ENCODE measurements at regions not wholly inside any gene's neighbourhood (a gene's known extent, or its start where the extent isn't known, plus 50 kb on each side); places are given as distances from the start of the nearest gene placed in this dataset.

DNA sequence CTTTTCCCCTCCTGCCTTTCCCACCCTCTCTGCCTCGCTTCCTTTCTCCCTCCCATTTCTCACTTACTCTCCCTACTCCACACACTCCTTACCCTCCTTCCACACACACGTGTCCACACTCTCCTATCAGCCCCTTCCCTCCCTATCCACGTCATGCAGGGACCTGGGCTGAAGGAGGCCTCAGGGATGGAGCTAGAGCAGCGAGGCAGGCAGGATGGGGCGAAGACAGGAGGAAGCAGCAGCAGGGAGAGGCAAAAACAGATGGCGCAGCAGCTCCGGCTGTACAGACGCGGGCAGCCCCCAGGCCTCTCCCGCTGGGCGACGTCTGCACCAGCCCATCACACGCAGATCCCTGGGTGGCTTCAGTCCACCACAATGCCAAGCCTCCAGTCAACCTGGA lies 97.9 kb downstream of the SPATA19 start:
- Histone ChIP-seq H3K9me3 (no peaks in the 10 kb centered on the region), H3K4me3 (no peak overlapping the region), H3K4me1 (no peaks in the 10 kb centered on the region), H3K27ac (no peak overlapping the region), H3K27me3 (ENCODE audit: insufficient read depth in 3 of 3, low read length in 2 of 3) (peaks cover 0 to 2% (median 0%) of the 10 kb centered on the region in 3 donors), H3K36me3 (ENCODE audit: insufficient read depth in 1 of 2, low read depth in 1 of 2) (no peaks in the 10 kb centered on the region)
- no peak for DNase-seq
- ATAC-seq: no peak
- TF ChIP-seq, protein P1, sequence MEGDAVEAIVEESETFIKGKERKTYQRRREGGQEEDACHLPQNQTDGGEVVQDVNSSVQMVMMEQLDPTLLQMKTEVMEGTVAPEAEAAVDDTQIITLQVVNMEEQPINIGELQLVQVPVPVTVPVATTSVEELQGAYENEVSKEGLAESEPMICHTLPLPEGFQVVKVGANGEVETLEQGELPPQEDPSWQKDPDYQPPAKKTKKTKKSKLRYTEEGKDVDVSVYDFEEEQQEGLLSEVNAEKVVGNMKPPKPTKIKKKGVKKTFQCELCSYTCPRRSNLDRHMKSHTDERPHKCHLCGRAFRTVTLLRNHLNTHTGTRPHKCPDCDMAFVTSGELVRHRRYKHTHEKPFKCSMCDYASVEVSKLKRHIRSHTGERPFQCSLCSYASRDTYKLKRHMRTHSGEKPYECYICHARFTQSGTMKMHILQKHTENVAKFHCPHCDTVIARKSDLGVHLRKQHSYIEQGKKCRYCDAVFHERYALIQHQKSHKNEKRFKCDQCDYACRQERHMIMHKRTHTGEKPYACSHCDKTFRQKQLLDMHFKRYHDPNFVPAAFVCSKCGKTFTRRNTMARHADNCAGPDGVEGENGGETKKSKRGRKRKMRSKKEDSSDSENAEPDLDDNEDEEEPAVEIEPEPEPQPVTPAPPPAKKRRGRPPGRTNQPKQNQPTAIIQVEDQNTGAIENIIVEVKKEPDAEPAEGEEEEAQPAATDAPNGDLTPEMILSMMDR (IDR thresholded peaks at IDR 0.05): no peak
- WGBS, 3 donors: 71 to 80% (median 80%) methylated on average over 13 of the region's 13 CpGs
- intact Hi-C loops (cut with DNase I): no loop called here

DNA sequence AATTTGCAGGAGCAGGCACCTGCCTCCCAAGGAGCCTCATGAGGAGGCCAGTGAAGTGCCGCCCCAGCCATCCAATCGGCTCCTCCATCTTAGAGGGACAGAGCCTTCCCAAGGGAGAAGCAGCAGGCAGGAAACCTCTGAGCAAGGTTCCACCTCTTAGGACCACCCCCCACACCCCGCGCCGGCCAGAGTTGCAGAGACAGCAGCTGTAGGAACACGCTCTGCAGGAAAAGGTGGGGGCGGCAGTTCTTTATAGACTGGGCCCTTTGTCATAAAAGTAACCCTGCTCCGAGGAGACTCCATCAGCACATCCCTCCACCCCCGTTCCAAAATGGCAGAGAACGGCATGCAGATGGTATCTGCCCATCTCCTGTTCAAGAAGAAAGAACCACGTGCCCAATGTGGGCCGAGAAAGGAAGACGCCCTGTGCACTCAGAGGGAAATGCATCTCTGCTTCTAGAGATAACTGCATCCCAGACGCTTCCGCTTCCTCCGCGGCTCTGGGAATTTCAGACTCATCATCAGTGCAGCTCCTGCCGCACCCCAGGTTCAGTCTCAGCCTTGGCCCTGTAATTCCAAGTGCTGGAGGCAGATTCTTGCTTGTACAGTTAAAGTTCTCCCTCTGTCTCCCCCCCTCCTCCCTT lies 98.5 kb downstream of the SPATA19 start:
- ATAC-seq (no peak), DNase-seq (no peak)
- TF ChIP-seq, protein P1 (IDR thresholded peaks at IDR 0.05): no peak
- Histone ChIP-seq H3K27me3 (ENCODE audit: insufficient read depth in 3 of 3, low read length in 2 of 3) (peaks cover 0 to 2% (median 0%) of the 10 kb centered on the region in 3 donors), H3K4me1 (no peaks in the 10 kb centered on the region), H3K36me3 (ENCODE audit: insufficient read depth in 1 of 2, low read depth in 1 of 2) (no peaks in the 10 kb centered on the region), H3K9me3 (no peaks in the 10 kb centered on the region), H3K4me3 (no peak overlapping the region), H3K27ac (no peak overlapping the region)
- intact Hi-C loops (cut with DNase I): no loop called here
- 51 to 61% (median 60%) methylated on average over 18 of the region's 18 CpGs for WGBS, 3 donors

DNA sequence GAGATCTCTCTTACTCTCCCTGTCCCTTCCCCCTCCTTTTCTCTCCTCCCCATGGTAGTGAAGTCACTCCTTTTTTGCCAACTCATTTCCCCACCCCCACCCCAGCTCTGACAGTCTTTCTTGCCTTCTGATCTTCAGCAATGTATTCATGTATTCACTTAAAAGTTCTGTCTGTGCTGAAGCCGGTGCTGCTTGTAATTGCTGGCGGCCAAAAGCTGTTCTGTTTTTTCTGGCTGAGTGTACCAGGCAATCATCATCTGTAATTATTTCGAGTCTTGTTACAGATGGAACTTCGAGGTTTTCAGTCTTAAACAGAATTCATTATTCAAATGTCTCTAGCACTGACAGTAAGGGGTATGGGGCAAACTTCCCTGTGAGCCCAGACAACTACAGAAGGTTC lies 99.5 kb downstream of the SPATA19 start:
- Histone ChIP-seq H3K4me1 (no peaks in the 10 kb centered on the region), H3K36me3 (ENCODE audit: insufficient read depth in 1 of 2, low read depth in 1 of 2) (no peaks in the 10 kb centered on the region), H3K27me3 (ENCODE audit: insufficient read depth in 3 of 3, low read length in 2 of 3) (peaks cover 0 to 2% (median 0%) of the 10 kb centered on the region in 3 donors), H3K27ac (no peak overlapping the region), H3K9me3 (no peaks in the 10 kb centered on the region), H3K4me3 (no peak overlapping the region)
- DNase-seq (no peak), ATAC-seq (no peak)
- TF ChIP-seq, protein P1 (IDR thresholded peaks at IDR 0.05): no peak
- intact Hi-C loops (cut with DNase I): no loop called here
- WGBS, 3 donors: 58 to 62% (median 59%) methylated on average over 4 of the region's 4 CpGs

DNA sequence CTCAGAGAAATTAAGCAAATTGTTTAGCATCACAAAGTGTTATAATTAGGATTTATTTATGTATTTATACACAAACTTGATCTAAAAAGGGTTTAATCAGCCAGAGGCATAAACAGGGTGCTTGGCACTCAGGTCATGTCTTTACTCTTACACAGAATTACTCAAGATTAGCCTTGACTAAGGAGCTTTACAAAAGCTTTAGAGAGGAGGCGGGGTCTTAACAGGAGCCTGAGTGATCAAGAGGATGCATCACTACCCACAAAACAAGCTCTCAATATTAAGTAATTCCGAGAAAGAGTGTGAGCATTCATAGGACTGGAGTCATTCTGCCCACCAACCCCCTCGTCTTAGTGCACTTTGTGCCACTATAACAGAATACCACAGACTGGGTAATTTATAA lies 103.0 kb downstream of the SPATA19 start:
- intact Hi-C loops (cut with DNase I): no loop called here
- WGBS, 3 donors: 84% methylated on average over 3 of the region's 3 CpGs
- H3K9me3 ChIP-seq: no peaks in the 10 kb centered on the region

More for the DNA sequence above, 103.0 kb downstream of the SPATA19 start:
- TF ChIP-seq, protein P1 (IDR thresholded peaks at IDR 0.05): no peak
- no peak for DNase-seq
- no peak overlapping the region for H3K4me3 ChIP-seq
- H3K27me3 ChIP-seq (ENCODE audit: insufficient read depth in 3 of 3, low read length in 2 of 3): no peaks in the 10 kb centered on the region
- no peaks in the 10 kb centered on the region for H3K36me3 ChIP-seq (ENCODE audit: insufficient read depth in 1 of 2, low read depth in 1 of 2)
- H3K27ac ChIP-seq: no peak overlapping the region
- ATAC-seq: no peak
- no peaks in the 10 kb centered on the region for H3K4me1 ChIP-seq
